H9 (cell line): ENCODE measurements at regions not wholly inside any gene's neighbourhood (a gene's known extent, or its start where the extent isn't known, plus 50 kb on each side); places are given as distances from the start of the nearest gene placed in this dataset.

ENCODE experiments used
- DNase-seq: peaks from one replicate; pipeline ENCODE4 v3.0.0-alpha.2; 2017
- H2AFZ ChIP-seq: one replicate; pipeline ENCODE4 v1.6.1; 2013; ENCODE audit warnings: mild to moderate bottlenecking, low read length, control low read depth, moderate library complexity
- H2AK5ac ChIP-seq: 2 replicates; pipeline ENCODE4 v1.6.1; 2013; ENCODE audit warnings: low read length, control low read depth, mixed read lengths; ENCODE audit not compliant: insufficient read length
- H2BK120ac ChIP-seq: one replicate; pipeline ENCODE4 v1.6.1; 2013; ENCODE audit warnings: low read depth, mild to moderate bottlenecking, low read length, control low read depth, inconsistent platforms; ENCODE audit not compliant: poor library complexity, severe bottlenecking
- H2BK12ac ChIP-seq: 2 replicates; pipeline ENCODE4 v1.6.1; 2013; ENCODE audit warnings: low read length, control low read depth, mixed read lengths, low read depth; ENCODE audit not compliant: insufficient read length
- H2BK15ac ChIP-seq: 2 replicates; pipeline ENCODE4 v1.6.1; 2013; ENCODE audit warnings: low read depth, low read length, control low read depth
- H2BK20ac ChIP-seq: one replicate; pipeline ENCODE4 v1.6.1; 2013; ENCODE audit warnings: low read depth, mild to moderate bottlenecking, low read length, control low read depth, inconsistent platforms; ENCODE audit not compliant: poor library complexity, severe bottlenecking
- H2BK5ac ChIP-seq: 2 replicates; pipeline ENCODE4 v1.6.1; 2013; ENCODE audit warnings: low read length, control low read depth, mixed read lengths; ENCODE audit not compliant: insufficient read length
- H3K14ac ChIP-seq: 2 replicates; pipeline ENCODE4 v1.6.1; 2013; ENCODE audit warnings: low read length, control low read depth; ENCODE audit not compliant: insufficient read depth
- H3K18ac ChIP-seq: 2 replicates; pipeline ENCODE4 v1.6.1; 2013; ENCODE audit warnings: low read depth, mild to moderate bottlenecking, mixed read lengths, low read length, control low read depth; ENCODE audit not compliant: insufficient read length
- H3K23ac ChIP-seq: 2 replicates; pipeline ENCODE4 v1.6.1; 2013; ENCODE audit warnings: low read length, control low read depth, mixed read lengths, low read depth; ENCODE audit not compliant: insufficient read length
- H3K23me2 ChIP-seq: 2 replicates; pipeline ENCODE4 v1.6.1; 2013; ENCODE audit warnings: low read depth, mild to moderate bottlenecking, mixed read lengths, low read length, control low read depth; ENCODE audit not compliant: insufficient read length, poor library complexity, severe bottlenecking
- H3K27ac ChIP-seq: 2 replicates; pipeline ENCODE4 v1.5.1; 2013; ENCODE audit warnings: low read length, control low read depth, mixed read lengths, low read depth; ENCODE audit not compliant: insufficient read length
- H3K27me3 ChIP-seq: 2 replicates; pipeline ENCODE4 v1.6.1; 2013; ENCODE audit warnings: low read length, control low read depth, inconsistent platforms; ENCODE audit not compliant: insufficient read depth
- H3K4ac ChIP-seq: 2 replicates; pipeline ENCODE4 v1.6.1; 2013; ENCODE audit warnings: low read depth, mild to moderate bottlenecking, control low read depth, inconsistent platforms, low read length, moderate library complexity
- H3K4me1 ChIP-seq: 2 replicates; pipeline ENCODE4 v1.6.1; 2013; ENCODE audit warnings: low read length, control low read depth, inconsistent platforms; ENCODE audit not compliant: insufficient read depth
- H3K4me2 ChIP-seq: 2 replicates; pipeline ENCODE4 v1.6.1; 2013; ENCODE audit warnings: low read length, control low read depth, mixed read lengths; ENCODE audit not compliant: insufficient read length, insufficient read depth
- H3K56ac ChIP-seq: 2 replicates; pipeline ENCODE4 v1.6.1; 2013; ENCODE audit warnings: low read depth, mild to moderate bottlenecking, mixed read lengths, low read length, control low read depth; ENCODE audit not compliant: insufficient read length
- H3K79me1 ChIP-seq: 2 replicates; pipeline ENCODE4 v1.6.1; 2013; ENCODE audit warnings: low read depth, mild to moderate bottlenecking, moderate library complexity, low read length, control low read depth, inconsistent platforms; ENCODE audit not compliant: insufficient read depth, poor library complexity, severe bottlenecking
- H3K79me2 ChIP-seq: 2 replicates; pipeline ENCODE4 v1.6.1; 2013; ENCODE audit warnings: low read length, control low read depth, inconsistent platforms; ENCODE audit not compliant: insufficient read depth
- H3K9ac ChIP-seq: 2 replicates; pipeline ENCODE4 v1.6.1; 2013; ENCODE audit warnings: low read length, control low read depth, mixed read lengths; ENCODE audit not compliant: insufficient read length; ENCODE audit errors: extremely low read depth
- H3K9me3 ChIP-seq: one replicate; pipeline ENCODE4 v1.6.1; 2013; ENCODE audit warnings: low read depth, low read length, inconsistent platforms; ENCODE audit not compliant: control insufficient read depth
- H3T11ph ChIP-seq: one replicate; pipeline ENCODE4 v1.6.1; 2013; ENCODE audit warnings: mild to moderate bottlenecking, low read length, control low read depth, inconsistent platforms
- H4K20me1 ChIP-seq: one replicate; pipeline ENCODE4 v1.6.1; 2013; ENCODE audit not compliant: control insufficient read depth, insufficient read length, insufficient read depth
- H4K5ac ChIP-seq: 2 replicates; pipeline ENCODE4 v1.6.1; 2013; ENCODE audit warnings: low read depth, mild to moderate bottlenecking, mixed read lengths, low read length, control low read depth; ENCODE audit not compliant: insufficient read length
- H4K8ac ChIP-seq: replicated peaks from 2 replicates; pipeline ENCODE4 v1.6.1; 2013; ENCODE audit warnings: low read length, control low read depth, mixed read lengths, low read depth; ENCODE audit not compliant: insufficient read length
- H4K91ac ChIP-seq: 2 replicates; pipeline ENCODE4 v1.6.1; 2013; ENCODE audit warnings: low read depth, mild to moderate bottlenecking, moderate library complexity, mixed read lengths, low read length, control low read depth; ENCODE audit not compliant: insufficient read length
- H3K27ac Mint-ChIP-seq, 3 experiments: 2 replicates in 2 of 3; 3 replicates in 1 of 3; pipeline ENCODE4 v1.8.0; 2020 to 2021; ENCODE audit warnings: mixed read lengths in 3 of 3, mild to moderate bottlenecking in 1 of 3, moderate library complexity in 1 of 3
- H3K27me3 Mint-ChIP-seq: 2 replicates; pipeline ENCODE4 v1.8.0; 2021; ENCODE audit warnings: low read depth, mild to moderate bottlenecking, moderate library complexity, mixed read lengths
- H3K36me3 Mint-ChIP-seq, 3 experiments: 2 replicates in 2 of 3; 3 replicates in 1 of 3; pipeline ENCODE4 v1.8.0; 2020 to 2021; ENCODE audit warnings: low read depth in 3 of 3, mixed read lengths in 3 of 3; ENCODE audit not compliant: insufficient read depth in 1 of 3
- H3K4me1 Mint-ChIP-seq, 2 experiments: 2 replicates each; pipeline ENCODE4 v1.8.0; 2020; ENCODE audit warnings: mixed read lengths in 2 of 2
- H3K4me3 Mint-ChIP-seq, 2 experiments: 2 replicates in 1 of 2; 3 replicates in 1 of 2; pipeline ENCODE4 v1.8.0; 2020 to 2021; ENCODE audit warnings: mild to moderate bottlenecking in 2 of 2, mixed read lengths in 2 of 2, moderate library complexity in 1 of 2
- H3K9me3 Mint-ChIP-seq, 2 experiments: 2 replicates in 1 of 2; 3 replicates in 1 of 2; pipeline ENCODE4 v1.8.0; 2020; ENCODE audit warnings: mild to moderate bottlenecking in 2 of 2, mixed read lengths in 2 of 2, moderate library complexity in 1 of 2
- TF ChIP-seq, protein P1 (sequence below): fragments of 200-600 bp; sonication (generic); conservative IDR thresholded peaks from 3 replicates; pipeline ENCODE4 v1.8.0; 2021; ENCODE audit warnings: antibody characterized with exemption, mild to moderate bottlenecking

DNA sequence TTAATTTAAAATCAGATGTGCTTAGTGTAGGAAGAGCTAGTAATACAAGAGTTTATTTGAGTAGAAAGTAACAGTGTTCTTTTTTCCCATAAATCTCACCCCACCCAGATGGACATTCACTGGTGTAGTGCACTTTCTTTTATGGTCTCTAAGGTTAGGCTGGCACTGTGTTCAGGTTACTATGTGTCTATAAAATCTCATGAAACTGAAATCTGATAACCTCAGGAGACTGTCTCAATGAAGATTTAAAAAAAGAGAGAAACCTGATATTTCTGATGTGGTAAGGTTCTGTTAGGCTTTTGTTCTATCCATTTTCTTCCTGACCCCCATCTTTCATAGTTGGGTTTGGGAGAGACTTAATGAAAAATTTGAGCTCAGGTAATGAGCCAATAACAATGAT, 101.2 kb upstream of the CLVS2 start:
- TF ChIP-seq, protein P1, sequence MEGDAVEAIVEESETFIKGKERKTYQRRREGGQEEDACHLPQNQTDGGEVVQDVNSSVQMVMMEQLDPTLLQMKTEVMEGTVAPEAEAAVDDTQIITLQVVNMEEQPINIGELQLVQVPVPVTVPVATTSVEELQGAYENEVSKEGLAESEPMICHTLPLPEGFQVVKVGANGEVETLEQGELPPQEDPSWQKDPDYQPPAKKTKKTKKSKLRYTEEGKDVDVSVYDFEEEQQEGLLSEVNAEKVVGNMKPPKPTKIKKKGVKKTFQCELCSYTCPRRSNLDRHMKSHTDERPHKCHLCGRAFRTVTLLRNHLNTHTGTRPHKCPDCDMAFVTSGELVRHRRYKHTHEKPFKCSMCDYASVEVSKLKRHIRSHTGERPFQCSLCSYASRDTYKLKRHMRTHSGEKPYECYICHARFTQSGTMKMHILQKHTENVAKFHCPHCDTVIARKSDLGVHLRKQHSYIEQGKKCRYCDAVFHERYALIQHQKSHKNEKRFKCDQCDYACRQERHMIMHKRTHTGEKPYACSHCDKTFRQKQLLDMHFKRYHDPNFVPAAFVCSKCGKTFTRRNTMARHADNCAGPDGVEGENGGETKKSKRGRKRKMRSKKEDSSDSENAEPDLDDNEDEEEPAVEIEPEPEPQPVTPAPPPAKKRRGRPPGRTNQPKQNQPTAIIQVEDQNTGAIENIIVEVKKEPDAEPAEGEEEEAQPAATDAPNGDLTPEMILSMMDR: no peak
- no peaks in the 10 kb centered on the region for H3K4me1 Mint-ChIP-seq
- Histone ChIP-seq H2BK20ac (no peak overlapping the region), H4K91ac (no peak overlapping the region), H2BK12ac (no peak overlapping the region), H4K5ac (no peak overlapping the region), H2AK5ac (no peak overlapping the region), H2AFZ (no peak overlapping the region), H2BK5ac (no peak overlapping the region), H3K9me3 (no peaks in the 10 kb centered on the region), H3K9ac (no peak overlapping the region), H3K23ac (no peak overlapping the region), H3K4me1 (no peaks in the 10 kb centered on the region), H3K56ac (no peak overlapping the region), H3K79me1 (no peaks in the 10 kb centered on the region), H3K14ac (no peak overlapping the region), H2BK120ac (no peak overlapping the region), H2BK15ac (no peak overlapping the region), H3K4me2 (no peak overlapping the region), H3K79me2 (no peaks in the 10 kb centered on the region), H4K20me1 (no peaks in the 10 kb centered on the region), H3K27me3 (no peaks in the 10 kb centered on the region), H4K8ac (no peak overlapping the region), H3T11ph (no peak overlapping the region), H3K4ac (no peak overlapping the region), H3K27ac (no peak overlapping the region), H3K23me2 (no peaks in the 10 kb centered on the region), H3K18ac (no peak overlapping the region)
- H3K4me3 Mint-ChIP-seq: no peak overlapping the region
- peaks cover 12% of the 10 kb centered on the region for H3K27me3 Mint-ChIP-seq
- no peak for DNase-seq
- no peak overlapping the region for H3K27ac Mint-ChIP-seq
- H3K9me3 Mint-ChIP-seq: peaks cover 0 to 2% of the 10 kb centered on the region in 2 experiments; a peak in 3 of 5 replicates
- no peaks in the 10 kb centered on the region for H3K36me3 Mint-ChIP-seq
